ENCODE measurements at regions not wholly inside any gene's neighbourhood (a gene's known extent, or its start where the extent isn't known, plus 50 kb on each side); places are given as distances from the start of the nearest gene placed in this dataset.

- TF ChIP-seq CTCF (IDR thresholded peaks at IDR 0.05): no peak
- TF ChIP-seq ZFX (IDR thresholded peaks at IDR 0.05; ENCODE audit: borderline replicate concordance): no peak
Observed at GRCh38 chr4:77232653-77233052, 75.6 kb downstream of the CCNG2 start.

Data from 22Rv1 (cell line).